ENCODE measurements at regions not wholly inside any gene's neighbourhood (a gene's known extent, or its start where the extent isn't known, plus 50 kb on each side); places are given as distances from the start of the nearest gene placed in this dataset.

DNA sequence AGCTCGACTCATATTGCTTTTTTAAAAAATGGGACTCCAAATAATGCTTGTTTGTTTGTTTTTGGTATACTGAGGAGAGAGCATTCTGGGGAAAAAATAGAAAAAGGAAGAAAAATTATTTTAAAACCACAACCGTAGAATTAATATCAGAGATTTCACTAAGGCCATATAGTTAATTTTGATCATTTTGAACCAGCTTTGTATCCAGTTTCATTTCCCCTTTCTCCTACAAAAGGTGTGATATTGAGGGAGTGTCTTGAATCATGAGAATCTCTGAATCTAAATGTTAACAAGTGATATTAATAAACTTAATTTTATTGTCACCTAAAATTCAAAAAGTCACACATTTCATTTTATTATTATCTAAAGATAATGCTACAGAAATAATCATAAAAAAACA, 198.5 kb upstream of the GALNT5 start:
- DNase-seq = no peak
- Mint-ChIP-seq H3K36me3 (ENCODE audit: insufficient read depth, unreplicated experiment) (peaks cover 10% of the 10 kb centered on the region), H3K9me3 (ENCODE audit: low read depth, unreplicated experiment) (no peaks in the 10 kb centered on the region), H3K4me3 (ENCODE audit: low read depth, unreplicated experiment) (no peak overlapping the region), H3K27ac (ENCODE audit: unreplicated experiment) (no peak overlapping the region), H3K27me3 (ENCODE audit: unreplicated experiment) (no peaks in the 10 kb centered on the region), H3K4me1 (ENCODE audit: low read depth, unreplicated experiment) (peaks cover 4% of the 10 kb centered on the region)
- intact Hi-C loops (cut with micrococcal nuclease; ENCODE audit: unreplicated experiment) = loop anchor here (5.0 to 10.0 kb wide), 3 partner anchors 124 to 472 kb away; no protein-coding TSS in a partner anchor
- CTCF ChIA-PET = interaction anchor here (1.4 kb wide), 1 partner anchor 124 kb away, joined by 6 read pairs; no protein-coding TSS in a partner anchor
- BruUV-seq (replicated peaks) = no TSS peak
- TF ChIP-seq, protein P1, sequence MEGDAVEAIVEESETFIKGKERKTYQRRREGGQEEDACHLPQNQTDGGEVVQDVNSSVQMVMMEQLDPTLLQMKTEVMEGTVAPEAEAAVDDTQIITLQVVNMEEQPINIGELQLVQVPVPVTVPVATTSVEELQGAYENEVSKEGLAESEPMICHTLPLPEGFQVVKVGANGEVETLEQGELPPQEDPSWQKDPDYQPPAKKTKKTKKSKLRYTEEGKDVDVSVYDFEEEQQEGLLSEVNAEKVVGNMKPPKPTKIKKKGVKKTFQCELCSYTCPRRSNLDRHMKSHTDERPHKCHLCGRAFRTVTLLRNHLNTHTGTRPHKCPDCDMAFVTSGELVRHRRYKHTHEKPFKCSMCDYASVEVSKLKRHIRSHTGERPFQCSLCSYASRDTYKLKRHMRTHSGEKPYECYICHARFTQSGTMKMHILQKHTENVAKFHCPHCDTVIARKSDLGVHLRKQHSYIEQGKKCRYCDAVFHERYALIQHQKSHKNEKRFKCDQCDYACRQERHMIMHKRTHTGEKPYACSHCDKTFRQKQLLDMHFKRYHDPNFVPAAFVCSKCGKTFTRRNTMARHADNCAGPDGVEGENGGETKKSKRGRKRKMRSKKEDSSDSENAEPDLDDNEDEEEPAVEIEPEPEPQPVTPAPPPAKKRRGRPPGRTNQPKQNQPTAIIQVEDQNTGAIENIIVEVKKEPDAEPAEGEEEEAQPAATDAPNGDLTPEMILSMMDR (IDR thresholded peaks at IDR 0.05; ENCODE audit: unreplicated experiment) = no peak

DNA sequence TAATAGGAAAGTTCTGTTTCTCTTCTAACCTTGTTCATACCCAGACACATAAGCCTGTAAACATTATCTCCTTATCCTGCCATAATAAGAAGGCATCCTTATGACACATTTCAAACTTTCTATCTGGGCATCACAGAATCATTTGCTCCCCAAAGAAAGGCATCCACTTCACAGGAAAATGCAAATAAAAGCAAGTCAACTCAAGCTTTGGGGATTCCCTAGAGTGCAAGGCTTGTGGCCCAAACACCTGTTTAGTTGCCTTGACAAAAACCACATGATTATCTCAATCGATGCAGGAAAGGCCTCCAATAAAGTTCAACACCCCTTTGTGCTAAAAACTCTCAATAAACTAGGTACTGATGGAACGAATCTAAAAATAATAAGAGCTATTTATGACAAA, 195.7 kb upstream of the GALNT5 start:
- no peak for DNase-seq
- BruUV-seq (replicated peaks) = no TSS peak
- no peaks in the 10 kb centered on the region for H3K4me1 Mint-ChIP-seq (ENCODE audit: low read depth, unreplicated experiment)
- peaks cover 6% of the 10 kb centered on the region for H3K36me3 Mint-ChIP-seq (ENCODE audit: insufficient read depth, unreplicated experiment)
- H3K27ac Mint-ChIP-seq (ENCODE audit: unreplicated experiment) = no peak overlapping the region
- no peaks in the 10 kb centered on the region for H3K9me3 Mint-ChIP-seq (ENCODE audit: low read depth, unreplicated experiment)
- H3K27me3 Mint-ChIP-seq (ENCODE audit: unreplicated experiment) = no peaks in the 10 kb centered on the region
- CTCF ChIA-PET = no interaction called here
- H3K4me3 Mint-ChIP-seq (ENCODE audit: low read depth, unreplicated experiment) = no peak overlapping the region
- TF ChIP-seq, protein P1 (IDR thresholded peaks at IDR 0.05; ENCODE audit: unreplicated experiment) = no peak
- intact Hi-C loops (cut with micrococcal nuclease; ENCODE audit: unreplicated experiment) = no loop called here

DNA sequence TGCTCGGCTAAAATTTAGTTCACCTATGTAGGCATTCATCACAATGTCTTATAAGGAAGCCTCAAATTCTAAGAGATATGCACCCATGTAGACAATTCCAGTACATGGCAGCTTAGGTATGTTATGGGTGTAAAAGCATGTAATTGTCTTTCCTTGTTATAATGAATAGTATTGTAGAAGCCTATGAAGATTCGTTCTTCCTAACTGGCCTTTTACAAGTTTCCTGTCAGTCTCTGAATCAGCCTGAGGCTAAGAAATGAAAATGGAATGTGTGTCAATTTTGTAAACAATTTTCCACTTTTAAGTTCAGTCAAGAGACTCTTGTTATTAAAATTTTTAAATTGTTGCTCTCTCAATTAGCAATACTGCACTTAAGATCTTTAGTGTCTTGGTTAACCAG, 189.9 kb upstream of the GALNT5 start:
- intact Hi-C loops (cut with micrococcal nuclease; ENCODE audit: unreplicated experiment) = no loop called here
- no peak for DNase-seq
- Mint-ChIP-seq H3K27ac (ENCODE audit: unreplicated experiment) (no peak overlapping the region), H3K9me3 (ENCODE audit: low read depth, unreplicated experiment) (peaks cover 5% of the 10 kb centered on the region), H3K4me1 (ENCODE audit: low read depth, unreplicated experiment) (no peaks in the 10 kb centered on the region), H3K27me3 (ENCODE audit: unreplicated experiment) (no peaks in the 10 kb centered on the region), H3K4me3 (ENCODE audit: low read depth, unreplicated experiment) (no peak overlapping the region), H3K36me3 (ENCODE audit: insufficient read depth, unreplicated experiment) (no peaks in the 10 kb centered on the region)
- TF ChIP-seq, protein P1 (IDR thresholded peaks at IDR 0.05; ENCODE audit: unreplicated experiment) = no peak
- BruUV-seq (replicated peaks) = no TSS peak
- CTCF ChIA-PET = no interaction called here

DNA sequence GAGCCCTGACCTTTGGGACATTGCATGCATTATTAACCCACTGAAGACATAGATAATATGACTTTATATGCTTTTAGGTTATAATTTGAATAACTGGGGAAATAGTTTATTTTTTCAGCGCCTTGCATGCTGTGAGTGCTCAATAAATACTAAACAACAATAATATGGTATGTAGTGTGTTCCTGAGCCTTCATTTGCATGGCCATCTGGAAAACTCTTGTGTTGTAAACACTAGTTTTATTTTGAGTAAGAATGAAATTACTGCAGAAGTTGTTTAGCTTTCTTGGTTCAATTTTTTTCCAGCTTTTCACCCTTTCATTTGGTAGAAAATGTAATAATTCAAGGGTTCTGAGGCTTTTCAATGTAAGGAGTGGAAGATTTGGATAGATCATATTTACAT, 189.3 kb upstream of the GALNT5 start:
- Mint-ChIP-seq H3K4me3 (ENCODE audit: low read depth, unreplicated experiment) (no peak overlapping the region), H3K4me1 (ENCODE audit: low read depth, unreplicated experiment) (no peaks in the 10 kb centered on the region), H3K9me3 (ENCODE audit: low read depth, unreplicated experiment) (peaks cover 5% of the 10 kb centered on the region), H3K27me3 (ENCODE audit: unreplicated experiment) (no peaks in the 10 kb centered on the region), H3K27ac (ENCODE audit: unreplicated experiment) (no peak overlapping the region), H3K36me3 (ENCODE audit: insufficient read depth, unreplicated experiment) (no peaks in the 10 kb centered on the region)
- TF ChIP-seq, protein P1 (IDR thresholded peaks at IDR 0.05; ENCODE audit: unreplicated experiment) = no peak
- CTCF ChIA-PET = no interaction called here
- no TSS peak for BruUV-seq (replicated peaks)
- no peak for DNase-seq
- intact Hi-C loops (cut with micrococcal nuclease; ENCODE audit: unreplicated experiment) = no loop called here
